ENCODE measurements at regions not wholly inside any gene's neighbourhood (a gene's known extent, or its start where the extent isn't known, plus 50 kb on each side); places are given as distances from the start of the nearest gene placed in this dataset.
"Not testable (repeated sequence)": the region's sequence is repeated elsewhere in the genome, so short reads cannot be mapped to it uniquely, and the experiment has no call there.

GRCh38 chr17:62156949-62157348 lies 91.9 kb upstream of the MED13 start:
- DNase-seq (ENCODE audit: low spot score): no peak
- no peak for FAIRE-seq

- DNase-seq (ENCODE audit: low spot score): no peak
Measured at GRCh38 chr17:62154909-62155308, 89.8 kb upstream of the MED13 start.

GRCh38 chr17:62150471-62150870 lies 85.4 kb upstream of the MED13 start:
- DNase-seq (ENCODE audit: low spot score) (no peak), FAIRE-seq (no peak)

More at GRCh38 chr17:62154909-62155308, 89.8 kb upstream of the MED13 start:
- FAIRE-seq: no peak

- no peak for DNase-seq (ENCODE audit: low spot score)
- no peak for FAIRE-seq
Measured at GRCh38 chr17:62149961-62150360, 84.9 kb upstream of the MED13 start.

GRCh38 chr17:62147284-62147683 lies 82.2 kb upstream of the MED13 start:
- DNase-seq (ENCODE audit: low spot score) (no peak), FAIRE-seq (no peak)

- DNase-seq (ENCODE audit: low spot score): no peak
- no peak for FAIRE-seq
Measured at GRCh38 chr17:62140836-62141235, 75.8 kb upstream of the MED13 start.

- no peak for FAIRE-seq
- no peak for DNase-seq (ENCODE audit: low spot score)
Measured at GRCh38 chr17:62140376-62140775, 75.3 kb upstream of the MED13 start.

GRCh38 chr17:62139690-62140354 lies 74.7 kb upstream of the MED13 start:
- not testable (repeated sequence) for FAIRE-seq; DNase-seq (ENCODE audit: low spot score)

- no peak for FAIRE-seq
Measured at GRCh38 chr17:62139141-62139540, 74.1 kb upstream of the MED13 start.

GRCh38 chr17:62138676-62139121 lies 73.6 kb upstream of the MED13 start:
- not testable (repeated sequence) for FAIRE-seq; DNase-seq (ENCODE audit: low spot score)

More at GRCh38 chr17:62139141-62139540, 74.1 kb upstream of the MED13 start:
- no peak for DNase-seq (ENCODE audit: low spot score)

- FAIRE-seq: not testable (repeated sequence)
Measured at GRCh38 chr17:62137734-62138624, 72.9 kb upstream of the MED13 start.

GRCh38 chr17:62137013-62137733 lies 72.1 kb upstream of the MED13 start:
- DNase-seq (ENCODE audit: low spot score); FAIRE-seq: not testable (repeated sequence)

More at GRCh38 chr17:62137734-62138624, 72.9 kb upstream of the MED13 start:
- not testable (repeated sequence) for DNase-seq (ENCODE audit: low spot score)

- FAIRE-seq: no peak
- no peak for DNase-seq (ENCODE audit: low spot score)
Measured at GRCh38 chr17:62135742-62136141, 70.7 kb upstream of the MED13 start.

- FAIRE-seq; DNase-seq (ENCODE audit: low spot score): not testable (repeated sequence)
Measured at GRCh38 chr17:62135096-62135495, 70.0 kb upstream of the MED13 start.

- no peak for DNase-seq (ENCODE audit: low spot score)
- no peak for FAIRE-seq
Measured at GRCh38 chr17:62134397-62134796, 69.3 kb upstream of the MED13 start.

- not testable (repeated sequence) for DNase-seq (ENCODE audit: low spot score); FAIRE-seq
Measured at GRCh38 chr17:62131271-62131670, 66.2 kb upstream of the MED13 start.

GRCh38 chr17:62130739-62131138 lies 65.7 kb upstream of the MED13 start:
- FAIRE-seq: no peak
- no peak for DNase-seq (ENCODE audit: low spot score)

GRCh38 chr17:62126292-62126691 lies 61.2 kb upstream of the MED13 start:
- FAIRE-seq (no peak), DNase-seq (ENCODE audit: low spot score) (no peak)

- DNase-seq (ENCODE audit: low spot score) (no peak), FAIRE-seq (no peak)
Measured at GRCh38 chr17:62125307-62125706, 60.2 kb upstream of the MED13 start.

GRCh38 chr17:62121025-62121730 lies 56.1 kb upstream of the MED13 start:
- no peak for FAIRE-seq
- DNase-seq (ENCODE audit: low spot score): no peak

GRCh38 chr17:62119373-62119772 lies 54.3 kb upstream of the MED13 start:
- DNase-seq (ENCODE audit: low spot score) (no peak), FAIRE-seq (no peak)

Measured in RCC 7860 (cell line).